HEK293 (cell line): ENCODE measurements at regions not wholly inside any gene's neighbourhood (a gene's known extent, or its start where the extent isn't known, plus 50 kb on each side); places are given as distances from the start of the nearest gene placed in this dataset.

ENCODE experiments used
- CTCF ChIA-PET: fragments of 350-600 bp; formaldehyde crosslinking; extraction: SDS; loops from one replicate; lab custom pipeline; 2021; ENCODE audit warnings: antibody characterized with exemption; lab: Yijun Ruan, JAX
- POLR2A ChIA-PET: fragments of 300-600 bp; formaldehyde crosslinking; extraction: SDS; loops from one replicate; lab custom pipeline; 2020; ENCODE audit warnings: antibody characterized with exemption, inconsistent platforms; lab: Yijun Ruan, JAX
- H3K27ac ChIP-seq: fragments of 200-500 bp; sonication (Bioruptor generic); 2 replicates; pipeline ENCODE4 v1.5.1; 2014; ENCODE audit warnings: low read depth, low read length, control low read depth, inconsistent platforms; ENCODE audit errors: extremely low read depth
- H3K36me3 ChIP-seq, 2 experiments: fragments of 200-500 bp in 1 of 2; sonication (Bioruptor generic) in 1 of 2; 1 replicate in 1 of 2; 2 replicates in 1 of 2; pipeline ENCODE4 v1.5.1; 2014 to 2017; ENCODE audit warnings: inconsistent platforms in 2 of 2, low read length in 2 of 2; ENCODE audit not compliant: control insufficient read depth in 2 of 2, insufficient read depth in 1 of 2
- H3K4me1 ChIP-seq: fragments of 200-500 bp; sonication (Bioruptor generic); 2 replicates; pipeline ENCODE4 v1.5.1; 2014; ENCODE audit warnings: mild to moderate bottlenecking, low read length, inconsistent platforms; ENCODE audit not compliant: control insufficient read depth, insufficient read depth
- H3K4me3 ChIP-seq: 2 replicates; pipeline ENCODE4 v1.5.1; 2011; ENCODE audit warnings: low read depth, mild to moderate bottlenecking, control low read depth, low read length, moderate library complexity
- H3K9me3 ChIP-seq: fragments of 200-500 bp; sonication (Bioruptor generic); 2 replicates; pipeline ENCODE4 v1.5.1; 2014; ENCODE audit warnings: low read depth, low read length, inconsistent platforms; ENCODE audit not compliant: control insufficient read depth, insufficient read depth
- BCL11B ChIP-seq: fragments of 450-650 bp; formaldehyde crosslinking; IDR thresholded peaks from 2 replicates; pipeline ENCODE4 v1.5.1; 2016; ENCODE audit warnings: low read depth, missing biosample characterization, missing genetic modification characterization
- EGR2 ChIP-seq: fragments of 450-650 bp; formaldehyde crosslinking; IDR thresholded peaks from 2 replicates; pipeline ENCODE4 v1.5.1; 2016; ENCODE audit warnings: low read depth, missing biosample characterization, missing genetic modification characterization
- HOXC10 ChIP-seq: sonication (generic); formaldehyde crosslinking; IDR thresholded peaks from 2 replicates; pipeline ENCODE4 v1.8.1; 2023; ENCODE audit warnings: mild to moderate bottlenecking, missing genetic modification reagents
- OSR2 ChIP-seq: fragments of 450-650 bp; formaldehyde crosslinking; IDR thresholded peaks from 2 replicates; pipeline ENCODE4 v1.5.1; 2016; ENCODE audit warnings: missing biosample characterization, missing genetic modification characterization
- SP2 ChIP-seq: fragments of 450-650 bp; formaldehyde crosslinking; IDR thresholded peaks from 2 replicates; pipeline ENCODE4 v1.5.1; 2016; ENCODE audit warnings: missing biosample characterization, missing genetic modification characterization
- ZBTB1 ChIP-seq: fragments of 450-650 bp; formaldehyde crosslinking; IDR thresholded peaks from 2 replicates; pipeline ENCODE4 v1.5.1; 2016; ENCODE audit warnings: missing biosample characterization, missing genetic modification characterization
- ZBTB21 ChIP-seq: fragments of 450-650 bp; formaldehyde crosslinking; IDR thresholded peaks from 2 replicates; pipeline ENCODE4 v1.5.1; 2017; ENCODE audit warnings: missing biosample characterization, missing genetic modification characterization
- ZBTB44 ChIP-seq: fragments of 450-650 bp; IDR thresholded peaks from 2 replicates; pipeline ENCODE4 v1.5.1; 2018; ENCODE audit warnings: missing biosample characterization, mild to moderate bottlenecking, missing genetic modification characterization
- ZFP41 ChIP-seq: fragments of 450-650 bp; formaldehyde crosslinking; IDR thresholded peaks from 2 replicates; pipeline ENCODE4 v1.5.1; 2016; ENCODE audit warnings: missing biosample characterization, missing genetic modification characterization, borderline replicate concordance
- ZNF138 ChIP-seq: fragments of 450-650 bp; formaldehyde crosslinking; IDR thresholded peaks from 2 replicates; pipeline ENCODE4 v1.5.1; 2016; ENCODE audit warnings: missing biosample characterization, missing genetic modification characterization, borderline replicate concordance
- ZNF155 ChIP-seq: fragments of 450-650 bp; formaldehyde crosslinking; IDR thresholded peaks from 2 replicates; pipeline ENCODE4 v1.5.1; 2016; ENCODE audit warnings: missing biosample characterization, missing genetic modification characterization
- ZNF211 ChIP-seq: fragments of 450-650 bp; formaldehyde crosslinking; IDR thresholded peaks from 2 replicates; pipeline ENCODE4 v1.5.1; 2016; ENCODE audit warnings: low read depth, missing biosample characterization, missing genetic modification characterization
- ZNF221 ChIP-seq: fragments of 450-650 bp; formaldehyde crosslinking; IDR thresholded peaks from 2 replicates; pipeline ENCODE4 v1.5.1; 2017; ENCODE audit warnings: missing biosample characterization, missing genetic modification characterization, borderline replicate concordance
- ZNF239 ChIP-seq: fragments of 450-650 bp; formaldehyde crosslinking; IDR thresholded peaks from 2 replicates; pipeline ENCODE4 v1.5.1; 2016; ENCODE audit warnings: missing biosample characterization, missing genetic modification characterization
- ZNF248 ChIP-seq: fragments of 450-650 bp; formaldehyde crosslinking; IDR thresholded peaks from 2 replicates; pipeline ENCODE4 v1.5.1; 2017; ENCODE audit warnings: missing biosample characterization, missing genetic modification characterization
- ZNF366 ChIP-seq: fragments of 450-650 bp; formaldehyde crosslinking; conservative IDR thresholded peaks from 2 replicates; pipeline ENCODE4 v1.5.1; 2016; ENCODE audit warnings: missing biosample characterization, missing genetic modification characterization
- ZNF423 ChIP-seq: fragments of 450-650 bp; formaldehyde crosslinking; IDR thresholded peaks from 2 replicates; pipeline ENCODE4 v1.5.1; 2016; ENCODE audit warnings: missing biosample characterization, missing genetic modification characterization
- ZNF501 ChIP-seq: fragments of 450-650 bp; formaldehyde crosslinking; IDR thresholded peaks from 2 replicates; pipeline ENCODE4 v1.5.1; 2016; ENCODE audit warnings: missing biosample characterization, missing genetic modification characterization
- ZNF521 ChIP-seq: fragments of 450-650 bp; formaldehyde crosslinking; IDR thresholded peaks from 2 replicates; pipeline ENCODE4 v1.5.1; 2017; ENCODE audit warnings: missing biosample characterization, mild to moderate bottlenecking, missing genetic modification characterization
- ZNF530 ChIP-seq: fragments of 450-650 bp; formaldehyde crosslinking; IDR thresholded peaks from 2 replicates; pipeline ENCODE4 v1.5.1; 2016; ENCODE audit warnings: low read depth, missing biosample characterization, missing genetic modification characterization
- ZNF692 ChIP-seq: fragments of 450-650 bp; formaldehyde crosslinking; IDR thresholded peaks from 2 replicates; pipeline ENCODE4 v1.5.1; 2016; ENCODE audit warnings: missing biosample characterization, missing genetic modification characterization
- ZNF785 ChIP-seq: fragments of 450-650 bp; formaldehyde crosslinking; IDR thresholded peaks from 2 replicates; pipeline ENCODE4 v1.5.1; 2016; ENCODE audit warnings: missing biosample characterization, missing genetic modification characterization
- ZNF830 ChIP-seq: fragments of 450-650 bp; IDR thresholded peaks from 2 replicates; pipeline ENCODE4 v1.5.0; 2018; ENCODE audit warnings: missing biosample characterization, missing genetic modification characterization, low read depth, mild to moderate bottlenecking, moderate library complexity
- ZSCAN23 ChIP-seq: fragments of 450-650 bp; formaldehyde crosslinking; IDR thresholded peaks from 2 replicates; pipeline ENCODE4 v1.5.1; 2016; ENCODE audit warnings: missing biosample characterization, missing genetic modification characterization
- TF ChIP-seq, protein P1 (sequence below): sonication (generic); formaldehyde crosslinking; IDR thresholded peaks from 2 replicates; pipeline ENCODE4 v1.8.1; 2022; ENCODE audit warnings: mild to moderate bottlenecking, moderate library complexity, missing genetic modification reagents

GRCh38 chr2:129067953-129068352, 749.3 kb upstream of the HS6ST1 start (continued):
- no peak for TF ChIP-seq ZBTB1

DNA sequence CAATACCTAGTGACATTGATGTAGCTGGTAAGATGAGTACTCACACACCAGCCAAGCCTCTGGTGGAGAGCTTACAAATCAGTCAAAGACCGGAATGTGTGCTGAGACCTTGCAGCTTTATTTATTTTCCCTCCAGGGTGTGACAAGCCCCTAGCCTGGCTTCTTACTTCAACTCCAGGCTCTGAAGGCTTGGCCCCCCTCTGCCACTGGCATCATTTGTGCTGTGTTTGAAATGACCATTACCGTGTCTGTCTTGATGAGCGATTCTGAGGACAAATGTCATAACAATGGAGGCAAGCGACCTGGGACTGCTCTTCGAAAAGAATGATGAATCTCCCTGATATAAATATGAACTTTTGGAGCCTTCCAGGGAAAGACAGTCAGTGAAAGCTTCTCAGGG, 749.9 kb upstream of the HS6ST1 start:
- CTCF ChIA-PET: no interaction called here
- TF ChIP-seq ZFP41 (tag by site-specific recombination): no peak
- no peak for TF ChIP-seq ZNF501 (tag by site-specific recombination)
- TF ChIP-seq ZNF521: no peak
- TF ChIP-seq ZBTB21 (tag by site-specific recombination): no peak
- TF ChIP-seq EGR2 (tag by site-specific recombination): no peak
- no peak for TF ChIP-seq ZNF423 (tag by site-specific recombination)
- TF ChIP-seq ZBTB44 (tag by site-specific recombination): no peak
- TF ChIP-seq BCL11B: no peak
- no peak for TF ChIP-seq SP2
- TF ChIP-seq ZNF785: no peak
- TF ChIP-seq HOXC10 (CRISPR knock-in tag): no peak
- no peak for TF ChIP-seq ZNF138 (tag by site-specific recombination)
- no peak for TF ChIP-seq ZNF692 (tag by site-specific recombination)
- TF ChIP-seq, protein P1, sequence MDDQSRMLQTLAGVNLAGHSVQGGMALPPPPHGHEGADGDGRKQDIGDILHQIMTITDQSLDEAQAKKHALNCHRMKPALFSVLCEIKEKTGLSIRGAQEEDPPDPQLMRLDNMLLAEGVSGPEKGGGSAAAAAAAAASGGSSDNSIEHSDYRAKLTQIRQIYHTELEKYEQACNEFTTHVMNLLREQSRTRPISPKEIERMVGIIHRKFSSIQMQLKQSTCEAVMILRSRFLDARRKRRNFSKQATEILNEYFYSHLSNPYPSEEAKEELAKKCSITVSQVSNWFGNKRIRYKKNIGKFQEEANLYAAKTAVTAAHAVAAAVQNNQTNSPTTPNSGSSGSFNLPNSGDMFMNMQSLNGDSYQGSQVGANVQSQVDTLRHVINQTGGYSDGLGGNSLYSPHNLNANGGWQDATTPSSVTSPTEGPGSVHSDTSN (CRISPR knock-in tag): no peak
- no peak for TF ChIP-seq ZNF366 (tag by site-specific recombination)
- no peak for TF ChIP-seq ZSCAN23 (tag by site-specific recombination)
- no peak for TF ChIP-seq ZNF248 (tag by site-specific recombination)
- TF ChIP-seq OSR2: no peak
- POLR2A ChIA-PET: no interaction called here
- Histone ChIP-seq H3K27ac (no peak overlapping the region), H3K4me3 (no peak overlapping the region), H3K9me3 (no peaks in the 10 kb centered on the region), H3K4me1 (no peaks in the 10 kb centered on the region), H3K36me3 (no peaks in the 10 kb centered on the region)

GRCh38 chr2:129069875-129070594, 751.4 kb upstream of the HS6ST1 start:
- H3K9me3 ChIP-seq: no peaks in the 10 kb centered on the region
- ChIA-PET CTCF (interaction anchor here (0.6 kb wide), 1 partner anchor 397 kb away, joined by 3 read pairs; no protein-coding TSS in a partner anchor), POLR2A (no interaction called here)
- H3K4me1 ChIP-seq: no peaks in the 10 kb centered on the region
- H3K27ac ChIP-seq: no peak overlapping the region
- no peak overlapping the region for H3K4me3 ChIP-seq
- TF ChIP-seq ZNF155 (tag by site-specific recombination) (no peak), OSR2 (no peak), ZNF530 (tag by site-specific recombination) (no peak), EGR2 (tag by site-specific recombination) (no peak), ZNF239 (tag by site-specific recombination) (no peak), ZNF221 (tag by site-specific recombination) (no peak), ZNF830 (tag by site-specific recombination) (no peak), ZNF211 (tag by site-specific recombination) (no peak)
- TF ChIP-seq, protein P1 (CRISPR knock-in tag): no peak
- no peaks in the 10 kb centered on the region for H3K36me3 ChIP-seq
